HUES64 (cell line): ENCODE measurements at regions not wholly inside any gene's neighbourhood (a gene's known extent, or its start where the extent isn't known, plus 50 kb on each side); places are given as distances from the start of the nearest gene placed in this dataset.
A peak's percentile ranks its signal among the peaks of the same experiment; 100 is the strongest.

Experiments
- H3K27ac ChIP-seq: 2 replicates; pipeline ENCODE4 v1.7.0; 2013; ENCODE audit warnings: low read depth, low read length, inconsistent platforms
- H3K27me3 ChIP-seq: 2 replicates; pipeline ENCODE4 v1.6.1; 2013; ENCODE audit warnings: mild to moderate bottlenecking, low read length; ENCODE audit not compliant: insufficient read depth
- H3K36me3 ChIP-seq: 2 replicates; pipeline ENCODE4 v1.6.1; 2013; ENCODE audit warnings: mild to moderate bottlenecking, low read length; ENCODE audit not compliant: insufficient read depth
- H3K4me1 ChIP-seq: 2 replicates; pipeline ENCODE4 v1.6.1; 2013; ENCODE audit warnings: mild to moderate bottlenecking, low read length, moderate library complexity; ENCODE audit not compliant: insufficient read depth
- H3K4me3 ChIP-seq: 2 replicates; pipeline ENCODE4 v1.5.1; 2013; ENCODE audit warnings: mild to moderate bottlenecking, low read length, moderate library complexity
- H3K9ac ChIP-seq: 2 replicates; pipeline ENCODE4 v1.6.1; 2013; ENCODE audit warnings: mild to moderate bottlenecking, low read depth, low read length
- H3K9me3 ChIP-seq: 2 replicates; pipeline ENCODE4 v1.6.1; 2013; ENCODE audit warnings: low read depth, low read length; ENCODE audit not compliant: insufficient read depth
- WGBS: fragments of 150-250, 120-280 bp; methylation state at CpG from one replicate; pipeline ENCODE4 v1.1.7; 2013; ENCODE audit warnings: missing lambda C conversion rate; 5-methylcytosine and 5-hydroxymethylcytosine counted together

GRCh38 chr6:47932575-47932974 is 150.7 kb downstream of the OPN5 start:
- Histone ChIP-seq H3K36me3 (no peaks in the 10 kb centered on the region), H3K27ac (no peak overlapping the region), H3K9me3 (no peaks in the 10 kb centered on the region), H3K4me3 (no peak overlapping the region), H3K27me3 (no peaks in the 10 kb centered on the region), H3K9ac (no peak overlapping the region), H3K4me1 (no peaks in the 10 kb centered on the region)
- WGBS, result 96% methylated on average over 4 of the region's 4 CpGs

- Histone ChIP-seq H3K36me3 (no peaks in the 10 kb centered on the region), H3K9ac (no peak overlapping the region), H3K4me1 (peaks cover 8% of the 10 kb centered on the region; the same call in 1 of the 2 replicates), H3K27ac (no peak overlapping the region), H3K27me3 (no peaks in the 10 kb centered on the region), H3K4me3 (no peak overlapping the region), H3K9me3 (no peaks in the 10 kb centered on the region)
- 92% methylated on average over 3 of the region's 3 CpGs for WGBS
Measured at GRCh38 chr6:47924001-47924400, 142.2 kb downstream of the OPN5 start.

GRCh38 chr6:47922391-47922790 is 140.6 kb downstream of the OPN5 start:
- H3K9ac ChIP-seq, result no peak overlapping the region
- H3K9me3 ChIP-seq, result no peaks in the 10 kb centered on the region
- no peaks in the 10 kb centered on the region for H3K36me3 ChIP-seq
- 0 out of 2 replicates have a peak overlapping the region, but pooled peaks have one; percentile 5 for H3K27ac ChIP-seq
- H3K4me3 ChIP-seq, result no peak overlapping the region
- peaks cover 8% of the 10 kb centered on the region; the same call in 1 of the 2 replicates for H3K4me1 ChIP-seq
- H3K27me3 ChIP-seq, result no peaks in the 10 kb centered on the region
- whole genome bisulfite sequencing, result 69% methylated on average over 4 of the region's 4 CpGs

GRCh38 chr6:47919875-47920274 is 138.0 kb downstream of the OPN5 start:
- Histone ChIP-seq H3K4me1 (peaks cover 8% of the 10 kb centered on the region; the same call in 1 of the 2 replicates), H3K9ac (no peak overlapping the region), H3K27me3 (no peaks in the 10 kb centered on the region), H3K27ac (no peak overlapping the region), H3K4me3 (no peak overlapping the region), H3K9me3 (no peaks in the 10 kb centered on the region), H3K36me3 (no peaks in the 10 kb centered on the region)
- 85% methylated on average over 3 of the region's 3 CpGs for WGBS

- Histone ChIP-seq H3K27ac (no peak overlapping the region), H3K9ac (no peak overlapping the region), H3K36me3 (no peaks in the 10 kb centered on the region), H3K27me3 (no peaks in the 10 kb centered on the region), H3K4me3 (no peak overlapping the region), H3K4me1 (peaks cover 8% of the 10 kb centered on the region; the same call in 1 of the 2 replicates), H3K9me3 (no peaks in the 10 kb centered on the region)
- 97% methylated on average over 3 of the region's 3 CpGs for WGBS
Measured at GRCh38 chr6:47917811-47918210, 136.0 kb downstream of the OPN5 start.

- peaks cover 2% of the 10 kb centered on the region; the same call in 1 of the 2 replicates for H3K4me1 ChIP-seq
- H3K36me3 ChIP-seq, result no peaks in the 10 kb centered on the region
- no peaks in the 10 kb centered on the region for H3K27me3 ChIP-seq
- no peaks in the 10 kb centered on the region for H3K9me3 ChIP-seq
- no peak overlapping the region for H3K9ac ChIP-seq
- 98% methylated on average over 2 of the region's 3 CpGs for WGBS
- no peak overlapping the region for H3K27ac ChIP-seq
- no peak overlapping the region for H3K4me3 ChIP-seq
Measured at GRCh38 chr6:47917202-47917601, 135.4 kb downstream of the OPN5 start.

- no peaks in the 10 kb centered on the region for H3K27me3 ChIP-seq
- H3K9ac ChIP-seq, result no peak overlapping the region
- no peaks in the 10 kb centered on the region for H3K4me1 ChIP-seq
- H3K4me3 ChIP-seq, result no peak overlapping the region
- H3K27ac ChIP-seq, result no peak overlapping the region
- H3K9me3 ChIP-seq, result no peaks in the 10 kb centered on the region
- H3K36me3 ChIP-seq, result no peaks in the 10 kb centered on the region
- 90% methylated on average over 1 of the region's 1 CpG for WGBS
Measured at GRCh38 chr6:47915017-47915416, 133.2 kb downstream of the OPN5 start.

- Histone ChIP-seq H3K4me1 (no peaks in the 10 kb centered on the region), H3K36me3 (no peaks in the 10 kb centered on the region), H3K4me3 (no peak overlapping the region), H3K27ac (no peak overlapping the region), H3K27me3 (no peaks in the 10 kb centered on the region), H3K9me3 (no peaks in the 10 kb centered on the region), H3K9ac (no peak overlapping the region)
- 96% methylated on average over 4 of the region's 4 CpGs for WGBS
Measured at GRCh38 chr6:47908271-47908670, 126.4 kb downstream of the OPN5 start.

GRCh38 chr6:47905717-47906116 is 123.9 kb downstream of the OPN5 start:
- Histone ChIP-seq H3K9me3 (no peaks in the 10 kb centered on the region), H3K27me3 (no peaks in the 10 kb centered on the region), H3K4me3 (no peak overlapping the region), H3K27ac (no peak overlapping the region), H3K9ac (no peak overlapping the region), H3K36me3 (no peaks in the 10 kb centered on the region), H3K4me1 (no peaks in the 10 kb centered on the region)
- 89% methylated on average over 2 of the region's 2 CpGs for WGBS

GRCh38 chr6:47897247-47897646 is 115.4 kb downstream of the OPN5 start:
- no peak overlapping the region for H3K27ac ChIP-seq
- H3K4me3 ChIP-seq, result no peak overlapping the region
- no peak overlapping the region for H3K9ac ChIP-seq
- H3K27me3 ChIP-seq, result no peaks in the 10 kb centered on the region
- no peaks in the 10 kb centered on the region for H3K36me3 ChIP-seq
- no peaks in the 10 kb centered on the region for H3K4me1 ChIP-seq
- 99% methylated on average over 3 of the region's 3 CpGs for WGBS
- no peaks in the 10 kb centered on the region for H3K9me3 ChIP-seq

- WGBS, result 92% methylated on average over 7 of the region's 7 CpGs
Measured at GRCh38 chr6:47890326-47890875, 108.6 kb downstream of the OPN5 start.

GRCh38 chr6:47879015-47879414 is 97.2 kb downstream of the OPN5 start:
- Histone ChIP-seq H3K27me3 (no peaks in the 10 kb centered on the region), H3K36me3 (no peaks in the 10 kb centered on the region), H3K9ac (no peak overlapping the region), H3K27ac (no peak overlapping the region), H3K9me3 (no peaks in the 10 kb centered on the region), H3K4me1 (no peaks in the 10 kb centered on the region), H3K4me3 (no peak overlapping the region)
- 96% methylated on average over 7 of the region's 7 CpGs for WGBS

More at GRCh38 chr6:47890326-47890875, 108.6 kb downstream of the OPN5 start:
- Histone ChIP-seq H3K9ac (no peak overlapping the region), H3K36me3 (no peaks in the 10 kb centered on the region), H3K4me3 (no peak overlapping the region), H3K27me3 (no peaks in the 10 kb centered on the region), H3K9me3 (no peaks in the 10 kb centered on the region), H3K27ac (no peak overlapping the region), H3K4me1 (no peaks in the 10 kb centered on the region)
